IMR-90 (cell line): ENCODE measurements at regions not wholly inside any gene's neighbourhood (a gene's known extent, or its start where the extent isn't known, plus 50 kb on each side); places are given as distances from the start of the nearest gene placed in this dataset.

Experiments used
- ATAC-seq: fragments of 200-7000 bp; cut with Tn5 transposase; 2 replicates; pipeline ENCODE4 v1.9.1; 2020; ENCODE audit warnings: low read depth, mild to moderate bottlenecking, moderate library complexity
- BruUV-seq: library from RNA; stranded (reverse); fragments of 400-500 nt; replicated peaks from 2 replicates; lab custom pipeline; 2021; lab: Mats Ljungman, UMichigan
- CTCF ChIA-PET: fragments of 300-600 bp; formaldehyde crosslinking; extraction: SDS; loops from one replicate; lab custom pipeline; 2021; ENCODE audit warnings: antibody characterized with exemption; lab: Yijun Ruan, JAX
- POLR2A ChIA-PET: fragments of 300-600 bp; sonication (Branson Sonifier 250); formaldehyde crosslinking; loops from one replicate; lab custom pipeline; 2022; ENCODE audit warnings: antibody characterized with exemption; ENCODE audit not compliant: unreplicated experiment; lab: Charles Lee
- DNase-seq: peaks from one replicate; pipeline ENCODE4 v3.0.0; 2013
- H2AFZ ChIP-seq: replicated peaks from 2 replicates; pipeline ENCODE3; 2013; ENCODE audit warnings: low read length, mild to moderate bottlenecking; ENCODE audit not compliant: poor library complexity
- H2AK5ac ChIP-seq: 2 replicates; pipeline ENCODE4 v1.6.1; 2013; ENCODE audit warnings: low read depth, low read length, inconsistent platforms
- H2AK9ac ChIP-seq: replicated peaks from 2 replicates; pipeline ENCODE3; 2013; ENCODE audit warnings: mild to moderate bottlenecking, low read depth, low read length, moderate library complexity; ENCODE audit not compliant: poor library complexity
- H2BK120ac ChIP-seq: 2 replicates; pipeline ENCODE4 v1.6.1; 2013; ENCODE audit warnings: low read depth, low read length, inconsistent platforms
- H2BK15ac ChIP-seq: 3 replicates; pipeline ENCODE4 v1.6.1; 2013; ENCODE audit warnings: low read depth, low read length, inconsistent platforms
- H2BK20ac ChIP-seq: 2 replicates; pipeline ENCODE4 v1.6.1; 2013; ENCODE audit warnings: low read depth, mild to moderate bottlenecking, inconsistent platforms, low read length, moderate library complexity
- H2BK5ac ChIP-seq: 2 replicates; pipeline ENCODE4 v1.6.1; 2013; ENCODE audit warnings: mild to moderate bottlenecking, low read depth, low read length, inconsistent platforms; ENCODE audit not compliant: poor library complexity, severe bottlenecking
- H3K14ac ChIP-seq: replicated peaks from 2 replicates; pipeline ENCODE4 v1.6.1; 2013; ENCODE audit warnings: low read depth, low read length, inconsistent platforms
- H3K18ac ChIP-seq: 2 replicates; pipeline ENCODE4 v1.6.1; 2013; ENCODE audit warnings: low read depth, low read length, control low read depth
- H3K23ac ChIP-seq: 2 replicates; pipeline ENCODE4 v1.6.1; 2013; ENCODE audit warnings: low read depth, low read length, inconsistent platforms
- H3K27ac ChIP-seq: 2 replicates; pipeline ENCODE4 v1.5.1; 2013; ENCODE audit warnings: mild to moderate bottlenecking, control low read depth, low read length; ENCODE audit not compliant: insufficient read depth
- H3K27me3 ChIP-seq: 2 replicates; pipeline ENCODE4 v1.6.1; 2013; ENCODE audit warnings: low read length; ENCODE audit not compliant: control insufficient read depth, insufficient read depth
- H3K36me3 ChIP-seq: 2 replicates; pipeline ENCODE4 v1.6.1; 2013; ENCODE audit warnings: low read length, mixed read lengths; ENCODE audit not compliant: control insufficient read depth, insufficient read depth
- H3K4ac ChIP-seq: 2 replicates; pipeline ENCODE4 v1.6.1; 2013; ENCODE audit warnings: low read depth, low read length, inconsistent platforms
- H3K4me1 ChIP-seq: 2 replicates; pipeline ENCODE4 v1.6.1; 2013; ENCODE audit warnings: low read length, mixed read lengths; ENCODE audit not compliant: control insufficient read depth, insufficient read depth
- H3K4me2 ChIP-seq: 2 replicates; pipeline ENCODE4 v1.6.1; 2013; ENCODE audit warnings: low read depth, mild to moderate bottlenecking, control low read depth, low read length, moderate library complexity
- H3K4me3 ChIP-seq: 2 replicates; pipeline ENCODE4 v1.5.1; 2013; ENCODE audit warnings: low read depth, mild to moderate bottlenecking, control low read depth, low read length, moderate library complexity; ENCODE audit not compliant: insufficient read depth
- H3K56ac ChIP-seq: 2 replicates; pipeline ENCODE4 v1.6.1; 2013; ENCODE audit warnings: low read length, inconsistent platforms; ENCODE audit not compliant: insufficient read depth; ENCODE audit errors: extremely low read depth
- H3K79me1 ChIP-seq, 2 experiments: 2 replicates each; pipeline ENCODE4 v1.6.1; 2013; ENCODE audit warnings: low read length in 2 of 2, inconsistent platforms in 1 of 2, low read depth in 1 of 2
- H3K9ac ChIP-seq: 2 replicates; pipeline ENCODE4 v1.6.1; 2013; ENCODE audit warnings: low read depth, low read length, control low read depth
- H3K9me1 ChIP-seq: 2 replicates; pipeline ENCODE4 v1.6.1; 2013; ENCODE audit warnings: low read length, inconsistent platforms; ENCODE audit not compliant: insufficient read depth
- H3K9me3 ChIP-seq: 2 replicates; pipeline ENCODE4 v1.6.1; 2013; ENCODE audit warnings: low read length; ENCODE audit not compliant: control insufficient read depth, insufficient read depth
- H4K20me1 ChIP-seq: 2 replicates; pipeline ENCODE4 v1.6.1; 2013; ENCODE audit warnings: low read length, inconsistent platforms; ENCODE audit not compliant: insufficient read depth
- H4K5ac ChIP-seq: 2 replicates; pipeline ENCODE4 v1.6.1; 2013; ENCODE audit warnings: mild to moderate bottlenecking, low read depth, low read length, control low read depth
- H4K8ac ChIP-seq, 2 experiments: 2 replicates each; pipeline ENCODE4 v1.6.1; 2013; ENCODE audit warnings: low read depth in 2 of 2, low read length in 2 of 2, control low read depth in 1 of 2, inconsistent platforms in 1 of 2
- H4K91ac ChIP-seq: 2 replicates; pipeline ENCODE4 v1.6.1; 2013; ENCODE audit warnings: low read depth, low read length, inconsistent platforms; ENCODE audit not compliant: insufficient read depth
- BHLHE40 ChIP-seq: fragments of 150-350 bp; IDR thresholded peaks from 2 replicates; pipeline ENCODE4 v1.6.1; 2016; ENCODE audit warnings: mild to moderate bottlenecking, low read depth, low read length
- CEBPB ChIP-seq: IDR thresholded peaks from 2 replicates; pipeline ENCODE4 v1.6.1; 2012; ENCODE audit warnings: low read depth, low read length, improper control_type of control experiment
- CHD1 ChIP-seq: IDR thresholded peaks from 2 replicates; pipeline ENCODE4 v1.6.1; 2012; ENCODE audit warnings: low read depth, low read length, improper control_type of control experiment
- FOS ChIP-seq: fragments of 150-350 bp; IDR thresholded peaks from 2 replicates; pipeline ENCODE4 v1.6.1; 2016; ENCODE audit warnings: low read depth, low read length
- MAFK ChIP-seq: IDR thresholded peaks from 2 replicates; pipeline ENCODE4 v1.6.1; 2012; ENCODE audit warnings: low read depth, low read length, improper control_type of control experiment
- MAZ ChIP-seq: IDR thresholded peaks from 2 replicates; pipeline ENCODE4 v1.6.1; 2012; ENCODE audit warnings: low read depth, mild to moderate bottlenecking, low read length, improper control_type of control experiment, moderate library complexity, borderline replicate concordance
- MXI1 ChIP-seq: IDR thresholded peaks from 2 replicates; pipeline ENCODE4 v1.6.1; 2012; ENCODE audit warnings: low read depth, mild to moderate bottlenecking, low read length, moderate library complexity, borderline replicate concordance
- NFE2L2 ChIP-seq: fragments of 150-350 bp; IDR thresholded peaks from 2 replicates; pipeline ENCODE4 v1.6.1; 2016; ENCODE audit warnings: low read depth, mild to moderate bottlenecking, low read length
- POLR2A ChIP-seq: IDR thresholded peaks from 2 replicates; pipeline ENCODE4 v1.6.1; 2012; ENCODE audit warnings: mild to moderate bottlenecking, low read depth, low read length
- RAD21 ChIP-seq: IDR thresholded peaks from 2 replicates; pipeline ENCODE4 v1.6.1; 2012; ENCODE audit warnings: low read length, improper control_type of control experiment
- RCOR1 ChIP-seq: IDR thresholded peaks from 2 replicates; pipeline ENCODE4 v1.6.1; 2012; ENCODE audit warnings: mild to moderate bottlenecking, low read length, improper control_type of control experiment; ENCODE audit not compliant: insufficient replicate concordance
- RFX5 ChIP-seq: IDR thresholded peaks from 2 replicates; pipeline ENCODE4 v1.8.0; 2012; ENCODE audit warnings: low read depth, mild to moderate bottlenecking, low read length, moderate library complexity
- SMC3 ChIP-seq: fragments of 150-350 bp; IDR thresholded peaks from 2 replicates; pipeline ENCODE4 v1.6.1; 2016; ENCODE audit warnings: low read depth, mild to moderate bottlenecking, antibody characterized with exemption, low read length, moderate library complexity
- USF2 ChIP-seq: fragments of 150-350 bp; IDR thresholded peaks from 2 replicates; pipeline ENCODE4 v1.6.1; 2017; ENCODE audit warnings: mild to moderate bottlenecking, antibody characterized with exemption, low read length, low read depth
- WGBS, 2 experiments: methylation state at CpG; one replicate each; pipeline versions ENCODE4 v1.1.5 to v1.1.7; 2013; ENCODE audit warnings: missing lambda C conversion rate in 2 of 2; ENCODE audit not compliant: insufficient read length in 1 of 2; ENCODE audit errors: extremely low coverage in 2 of 2; 5-methylcytosine and 5-hydroxymethylcytosine counted together
- dilution Hi-C: fragments of 300-500 bp; cut with HindIII; formaldehyde crosslinking; loops from one replicate; pipeline ENCODE4 v1.14.3; 2018; ENCODE audit warnings: low sequenced_read_pairs; ENCODE audit not compliant: unreplicated experiment
- in situ Hi-C: fragments of 300-500 bp; cut with MboI; formaldehyde crosslinking; loops from 3 replicates; pipeline ENCODE4 v1.14.3; 2019; ENCODE audit warnings: low sequenced_read_pairs, inconsistent platforms, mixed read lengths
- intact Hi-C: fragments of 100-400 bp; cut with micrococcal nuclease; formaldehyde crosslinking; loops from 2 replicates; pipeline ENCODE4 v1.10.0; 2022
- TF ChIP-seq, protein P1 (sequence below): fragments of 150-350 bp; IDR thresholded peaks from 2 replicates; pipeline ENCODE4 v1.6.1; 2016; ENCODE audit warnings: low read depth, mild to moderate bottlenecking, low read length, moderate library complexity, borderline replicate concordance
- TF ChIP-seq, protein P2 (sequence below): conservative IDR thresholded peaks from 2 replicates; pipeline ENCODE4 v1.5.1; 2012; ENCODE audit warnings: mild to moderate bottlenecking, low read depth, low read length, improper control_type of control experiment

DNA sequence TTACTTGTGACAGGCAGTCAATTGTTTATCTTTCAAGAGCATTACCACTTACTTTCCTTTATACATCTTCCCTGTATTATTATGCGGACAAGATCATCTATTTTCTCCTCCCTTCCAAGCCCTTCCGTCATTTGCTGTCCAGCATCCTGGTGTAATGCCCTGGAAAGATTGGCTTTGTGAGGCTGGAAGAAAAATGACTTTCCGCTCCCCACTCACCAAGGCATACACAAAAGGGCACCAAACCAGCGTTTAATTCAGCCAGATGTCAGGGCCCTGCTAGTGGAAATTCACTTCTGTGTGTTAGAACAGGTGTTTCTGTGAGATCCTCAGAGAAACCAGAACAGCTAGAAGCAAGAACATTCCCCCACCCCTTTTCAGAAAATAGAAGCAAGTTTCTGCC, 128.1 kb upstream of the NANOS1 start:
- no TSS peak for BruUV-seq
- dilution Hi-C loops, result no loop called here

More for the DNA sequence above, 128.1 kb upstream of the NANOS1 start:
- Histone ChIP-seq H3K14ac (no peak overlapping the region), H3K27me3 (peaks cover 6% of the 10 kb centered on the region), H3K27ac (no peak overlapping the region), H4K91ac (no peak overlapping the region), H3K79me1 (no peaks in the 10 kb centered on the region), H3K18ac (no peak overlapping the region), H3K23ac (no peak overlapping the region), H3K9me1 (no peaks in the 10 kb centered on the region), H2AK9ac (no peak overlapping the region), H3K56ac (no peak overlapping the region), H3K4me2 (no peak overlapping the region), H3K4ac (no peak overlapping the region), H3K4me3 (no peak overlapping the region), H2AK5ac (no peak overlapping the region), H2BK20ac (no peak overlapping the region), H3K9ac (no peak overlapping the region), H3K36me3 (no peaks in the 10 kb centered on the region), H2BK120ac (no peak overlapping the region), H3K4me1 (no peaks in the 10 kb centered on the region), H4K20me1 (no peaks in the 10 kb centered on the region; the same call in 1 of the 2 replicates), H4K5ac (no peak overlapping the region), H4K8ac (no peak overlapping the region), H2BK5ac (no peak overlapping the region), H2AFZ (no peak overlapping the region), H2BK15ac (no peak overlapping the region), H3K9me3 (peaks cover 2% of the 10 kb centered on the region; the same call in 1 of the 2 replicates)
- intact Hi-C loops (no loop called here), in situ Hi-C loops (no loop called here)
- TF ChIP-seq, protein P1, sequence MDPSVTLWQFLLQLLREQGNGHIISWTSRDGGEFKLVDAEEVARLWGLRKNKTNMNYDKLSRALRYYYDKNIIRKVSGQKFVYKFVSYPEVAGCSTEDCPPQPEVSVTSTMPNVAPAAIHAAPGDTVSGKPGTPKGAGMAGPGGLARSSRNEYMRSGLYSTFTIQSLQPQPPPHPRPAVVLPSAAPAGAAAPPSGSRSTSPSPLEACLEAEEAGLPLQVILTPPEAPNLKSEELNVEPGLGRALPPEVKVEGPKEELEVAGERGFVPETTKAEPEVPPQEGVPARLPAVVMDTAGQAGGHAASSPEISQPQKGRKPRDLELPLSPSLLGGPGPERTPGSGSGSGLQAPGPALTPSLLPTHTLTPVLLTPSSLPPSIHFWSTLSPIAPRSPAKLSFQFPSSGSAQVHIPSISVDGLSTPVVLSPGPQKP, result no peak
- no peak for TF ChIP-seq NFE2L2
- TF ChIP-seq BHLHE40, result no peak
- TF ChIP-seq CHD1, result no peak
- no peak for TF ChIP-seq MAFK
- TF ChIP-seq, protein P2, sequence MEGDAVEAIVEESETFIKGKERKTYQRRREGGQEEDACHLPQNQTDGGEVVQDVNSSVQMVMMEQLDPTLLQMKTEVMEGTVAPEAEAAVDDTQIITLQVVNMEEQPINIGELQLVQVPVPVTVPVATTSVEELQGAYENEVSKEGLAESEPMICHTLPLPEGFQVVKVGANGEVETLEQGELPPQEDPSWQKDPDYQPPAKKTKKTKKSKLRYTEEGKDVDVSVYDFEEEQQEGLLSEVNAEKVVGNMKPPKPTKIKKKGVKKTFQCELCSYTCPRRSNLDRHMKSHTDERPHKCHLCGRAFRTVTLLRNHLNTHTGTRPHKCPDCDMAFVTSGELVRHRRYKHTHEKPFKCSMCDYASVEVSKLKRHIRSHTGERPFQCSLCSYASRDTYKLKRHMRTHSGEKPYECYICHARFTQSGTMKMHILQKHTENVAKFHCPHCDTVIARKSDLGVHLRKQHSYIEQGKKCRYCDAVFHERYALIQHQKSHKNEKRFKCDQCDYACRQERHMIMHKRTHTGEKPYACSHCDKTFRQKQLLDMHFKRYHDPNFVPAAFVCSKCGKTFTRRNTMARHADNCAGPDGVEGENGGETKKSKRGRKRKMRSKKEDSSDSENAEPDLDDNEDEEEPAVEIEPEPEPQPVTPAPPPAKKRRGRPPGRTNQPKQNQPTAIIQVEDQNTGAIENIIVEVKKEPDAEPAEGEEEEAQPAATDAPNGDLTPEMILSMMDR, result no peak
- no peak for TF ChIP-seq USF2
- TF ChIP-seq SMC3, result no peak
- no peak for TF ChIP-seq RAD21
- no peak for TF ChIP-seq CEBPB
- TF ChIP-seq RCOR1, result no peak
- TF ChIP-seq POLR2A, result no peak
- no peak for TF ChIP-seq MXI1
- TF ChIP-seq MAZ, result no peak
- TF ChIP-seq RFX5, result no peak
- TF ChIP-seq FOS, result no peak
- WGBS, 2 experiments, result no CpG with 5 or more reads among the region's 4 CpGs
- ChIA-PET POLR2A (no interaction called here), CTCF (no interaction called here)
- DNase-seq (no peak), ATAC-seq (no peak)
